ENCODE measurements at regions not wholly inside any gene's neighbourhood (a gene's known extent, or its start where the extent isn't known, plus 50 kb on each side); places are given as distances from the start of the nearest gene placed in this dataset.
"Not testable (repeated sequence)": the region's sequence is repeated elsewhere in the genome, so short reads cannot be mapped to it uniquely, and the experiment has no call there.

GRCh38 chr1:208977638-208978256 lies 605.8 kb upstream of the CAMK1G start:
- DNase-seq (ENCODE audit: low read depth, low spot score) = no peak
- no peak overlapping the region for H3K4me3 ChIP-seq (ENCODE audit: low read length)

GRCh38 chr1:208979776-208980175 lies 603.7 kb upstream of the CAMK1G start:
- DNase-seq (ENCODE audit: low read depth, low spot score) = no peak
- no peak overlapping the region for H3K4me3 ChIP-seq (ENCODE audit: low read length)

- H3K4me3 ChIP-seq (ENCODE audit: low read length) = no peak overlapping the region
- no peak for DNase-seq (ENCODE audit: low read depth, low spot score)
These were observed 602.9 kb upstream of the CAMK1G start for GRCh38 chr1:208980605-208981004.

- H3K4me3 ChIP-seq (ENCODE audit: low read length) = no peak overlapping the region
- DNase-seq (ENCODE audit: low read depth, low spot score) = no peak
These were observed 598.3 kb upstream of the CAMK1G start for GRCh38 chr1:208985231-208985630.

- DNase-seq (ENCODE audit: low read depth, low spot score) = peak; percentile 67
- H3K4me3 ChIP-seq (ENCODE audit: low read length) = peak overlapping the region; percentile 45
These were observed 594.7 kb upstream of the CAMK1G start for GRCh38 chr1:208988811-208989222.

GRCh38 chr1:208990456-208990855 lies 593.1 kb upstream of the CAMK1G start:
- no peak overlapping the region for H3K4me3 ChIP-seq (ENCODE audit: low read length)
- DNase-seq (ENCODE audit: low read depth, low spot score) = no peak

- H3K4me3 ChIP-seq (ENCODE audit: low read length); DNase-seq (ENCODE audit: low read depth, low spot score): not testable (repeated sequence)
These were observed 586.5 kb upstream of the CAMK1G start for GRCh38 chr1:208997053-208997452.

- no peak overlapping the region for H3K4me3 ChIP-seq (ENCODE audit: low read length)
- peak; percentile 10 for DNase-seq (ENCODE audit: low read depth, low spot score)
These were observed 585.7 kb upstream of the CAMK1G start for GRCh38 chr1:208997726-208998312.

- H3K4me3 ChIP-seq (ENCODE audit: low read length) = no peak overlapping the region
- no peak for DNase-seq (ENCODE audit: low read depth, low spot score)
These were observed 574.9 kb upstream of the CAMK1G start for GRCh38 chr1:209008586-209008985.

- no peak for DNase-seq (ENCODE audit: low read depth, low spot score)
- H3K4me3 ChIP-seq (ENCODE audit: low read length) = no peak overlapping the region
These were observed 572.9 kb upstream of the CAMK1G start for GRCh38 chr1:209010475-209011230.

GRCh38 chr1:209012443-209013196 lies 570.9 kb upstream of the CAMK1G start:
- no peak for DNase-seq (ENCODE audit: low read depth, low spot score)
- H3K4me3 ChIP-seq (ENCODE audit: low read length) = no peak overlapping the region

- DNase-seq (ENCODE audit: low read depth, low spot score) = no peak
- no peak overlapping the region for H3K4me3 ChIP-seq (ENCODE audit: low read length)
These were observed 568.4 kb upstream of the CAMK1G start for GRCh38 chr1:209015092-209015491.

- H3K4me3 ChIP-seq (ENCODE audit: low read length) = no peak overlapping the region
- DNase-seq (ENCODE audit: low read depth, low spot score) = no peak
These were observed 561.9 kb upstream of the CAMK1G start for GRCh38 chr1:209021622-209022021.

- H3K4me3 ChIP-seq (ENCODE audit: low read length) = no peak overlapping the region
- no peak for DNase-seq (ENCODE audit: low read depth, low spot score)
These were observed 559.7 kb upstream of the CAMK1G start for GRCh38 chr1:209023790-209024189.

- DNase-seq (ENCODE audit: low read depth, low spot score) = no peak
- H3K4me3 ChIP-seq (ENCODE audit: low read length) = no peak overlapping the region
These were observed 553.8 kb upstream of the CAMK1G start for GRCh38 chr1:209029737-209030136.

GRCh38 chr1:209030454-209031167 lies 552.9 kb upstream of the CAMK1G start:
- DNase-seq (ENCODE audit: low read depth, low spot score) = no peak
- H3K4me3 ChIP-seq (ENCODE audit: low read length) = no peak overlapping the region

- DNase-seq (ENCODE audit: low read depth, low spot score) = no peak
- H3K4me3 ChIP-seq (ENCODE audit: low read length) = no peak overlapping the region
These were observed 546.5 kb upstream of the CAMK1G start for GRCh38 chr1:209037064-209037463.

GRCh38 chr1:209038316-209038715 lies 545.2 kb upstream of the CAMK1G start:
- no peak overlapping the region for H3K4me3 ChIP-seq (ENCODE audit: low read length)
- no peak for DNase-seq (ENCODE audit: low read depth, low spot score)

GRCh38 chr1:209038735-209039134 lies 544.8 kb upstream of the CAMK1G start:
- H3K4me3 ChIP-seq (ENCODE audit: low read length) = no peak overlapping the region
- DNase-seq (ENCODE audit: low read depth, low spot score) = no peak
